GM19467 (cell line): ENCODE measurements at regions not wholly inside any gene's neighbourhood (a gene's known extent, or its start where the extent isn't known, plus 50 kb on each side); places are given as distances from the start of the nearest gene placed in this dataset.
"Not testable (repeated sequence)": the region's sequence is repeated elsewhere in the genome, so short reads cannot be mapped to it uniquely, and the experiment has no call there.

Experiments used
- ATAC-seq: cut with Tn5 transposase; IDR thresholded peaks from one replicate; pipeline ENCODE4 v1.9.1; 2021; ENCODE audit warnings: mild to moderate bottlenecking, moderate library complexity; ENCODE audit not compliant: unreplicated experiment

DNA sequence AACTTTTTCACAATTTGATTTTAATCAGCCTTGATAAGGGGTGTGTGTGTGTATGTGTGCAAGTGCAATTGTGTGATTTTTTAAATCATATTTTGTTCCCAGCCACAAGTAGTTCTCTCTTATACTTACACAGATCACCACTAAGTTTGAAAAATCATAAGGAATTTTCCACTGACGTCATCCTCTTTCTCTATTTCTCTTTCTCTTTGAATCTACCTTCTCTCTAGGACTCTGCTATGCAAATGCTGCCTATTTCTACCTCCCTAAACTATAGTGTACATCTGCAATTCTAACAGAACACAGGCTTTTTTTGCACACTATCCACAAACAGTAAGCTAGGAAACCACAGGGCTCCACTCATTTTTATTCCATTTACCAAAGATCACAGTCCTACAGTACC is 254.6 kb upstream of the CYLC2 start:
- ATAC-seq = no peak

DNA sequence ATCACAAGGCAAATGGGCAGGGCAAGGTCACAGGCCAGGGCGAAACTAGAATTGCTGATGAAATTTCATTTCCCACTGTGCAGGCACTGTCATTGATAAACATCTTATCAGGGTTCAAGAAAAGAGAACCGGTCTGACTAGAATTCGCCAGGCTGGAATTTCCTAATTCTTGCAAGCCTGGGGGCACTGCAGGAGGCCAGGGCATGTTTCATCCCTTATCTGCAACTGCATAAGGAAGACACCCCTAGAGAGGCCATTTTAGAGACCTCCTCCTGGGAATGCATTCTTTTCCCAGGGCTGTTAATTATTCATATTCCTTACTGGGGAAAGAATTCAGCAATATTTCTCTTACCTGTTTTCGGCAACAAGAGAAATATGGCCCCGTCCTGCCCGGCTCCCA is 266.2 kb upstream of the CYLC2 start:
- no peak for ATAC-seq

GRCh38 chr9:102714184-102714583 is 280.9 kb upstream of the CYLC2 start:
- no peak for ATAC-seq

DNA sequence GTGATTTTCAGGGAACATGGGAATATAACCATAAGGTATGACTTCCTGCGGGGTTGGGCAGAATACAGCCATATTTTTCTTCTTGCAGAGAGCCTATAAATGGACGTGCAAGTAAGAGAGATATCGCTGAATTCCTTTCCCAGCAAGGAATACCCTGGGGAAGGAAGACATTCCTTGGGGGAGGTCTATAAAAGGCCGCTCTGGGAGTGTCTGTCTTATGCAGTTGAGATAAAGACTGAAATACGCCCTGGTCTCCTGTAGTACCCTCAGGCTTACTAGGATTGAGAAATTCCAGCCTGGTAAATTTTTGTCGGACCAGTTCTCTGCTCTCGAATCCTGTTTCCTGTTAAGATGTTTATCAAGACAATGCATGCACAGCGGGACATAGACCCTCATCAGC is 282.2 kb upstream of the CYLC2 start:
- not testable (repeated sequence) for ATAC-seq

GRCh38 chr9:102700936-102701335 is 294.2 kb upstream of the CYLC2 start:
- no peak for ATAC-seq

DNA sequence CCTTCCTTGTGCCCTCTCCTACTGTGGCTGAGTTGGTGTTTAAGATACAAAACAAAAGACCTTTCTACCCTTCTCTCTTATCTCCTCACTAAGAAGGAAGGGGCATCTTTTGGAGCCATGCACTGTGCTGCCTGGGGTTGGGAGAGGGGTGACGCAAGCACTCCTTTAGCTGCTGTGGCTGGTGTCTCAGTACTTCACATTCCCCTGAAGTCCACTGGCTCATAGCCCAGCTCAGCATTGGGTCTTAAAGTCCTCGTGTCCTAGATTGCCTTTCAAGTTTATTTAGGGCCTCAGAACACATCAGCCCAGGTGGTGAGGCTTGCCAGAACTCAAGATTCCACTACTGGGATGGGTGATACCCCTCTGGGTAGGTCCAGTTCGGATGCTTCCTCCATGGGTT is 325.9 kb upstream of the CYLC2 start:
- no peak for ATAC-seq

DNA sequence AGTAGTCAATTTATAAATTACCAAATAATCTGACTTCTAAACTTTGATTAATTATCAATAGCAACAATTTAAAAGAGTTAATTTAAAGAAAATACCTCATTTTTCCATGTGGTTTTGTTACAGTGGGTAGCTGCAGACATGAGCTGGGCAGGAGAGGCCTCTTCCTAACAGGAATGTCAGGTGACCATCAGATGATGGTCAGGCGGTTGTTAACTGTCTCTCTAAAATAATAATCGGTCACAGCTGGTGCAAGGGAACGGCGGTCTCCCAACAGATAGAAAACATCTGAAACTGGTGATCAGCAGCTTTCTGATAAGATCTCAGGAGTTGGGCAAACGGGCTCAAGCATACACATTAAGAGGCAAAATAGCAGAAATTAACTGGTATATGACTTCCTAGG is 342.7 kb upstream of the CYLC2 start:
- no peak for ATAC-seq

DNA sequence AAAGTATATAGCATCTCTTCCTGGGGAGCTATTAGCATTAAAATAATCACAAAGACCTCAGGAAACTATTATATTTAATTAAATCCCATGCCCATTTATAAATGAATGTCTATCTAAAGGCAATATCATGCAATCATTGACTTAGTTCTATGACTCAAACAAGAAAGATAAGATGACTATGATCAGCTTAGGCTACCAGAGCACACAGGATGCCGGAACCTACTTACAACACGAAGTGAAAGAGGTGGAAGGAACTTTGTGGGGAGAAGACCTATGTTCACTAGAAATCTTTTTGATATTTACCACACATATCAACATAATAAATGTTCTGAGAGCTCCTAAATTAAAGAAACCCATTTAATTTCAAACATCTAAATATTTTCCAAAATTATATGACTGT is 344.2 kb upstream of the CYLC2 start:
- no peak for ATAC-seq

GRCh38 chr9:102642651-102643050 is 352.5 kb upstream of the CYLC2 start:
- no peak for ATAC-seq

DNA sequence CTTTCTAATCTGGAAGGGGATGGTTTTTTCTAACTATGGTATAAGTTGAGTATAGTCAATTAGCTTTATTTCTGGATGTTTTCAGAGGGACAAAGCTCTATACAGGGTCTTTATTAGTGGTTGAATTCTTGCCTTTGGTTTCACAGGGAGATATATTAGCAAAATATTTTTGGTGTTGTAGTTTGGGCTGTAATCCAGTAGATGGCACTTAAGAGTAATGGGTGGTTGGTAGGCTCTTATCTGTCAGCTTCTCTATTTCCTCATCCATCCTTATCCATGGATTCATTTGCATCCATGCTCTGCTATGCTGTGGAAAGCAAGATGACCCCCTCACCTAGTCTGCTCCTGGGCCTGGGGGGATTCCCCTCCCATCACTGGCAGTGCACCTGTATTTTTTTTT is 363.6 kb upstream of the CYLC2 start:
- ATAC-seq = no peak

- no peak for ATAC-seq
Measured at GRCh38 chr9:102609461-102609860, 385.7 kb upstream of the CYLC2 start.

- not testable (repeated sequence) for ATAC-seq
Measured at GRCh38 chr9:102603198-102604195, 391.6 kb upstream of the CYLC2 start.

- no peak for ATAC-seq
Measured at GRCh38 chr9:102594241-102594640, 400.9 kb upstream of the CYLC2 start.

DNA sequence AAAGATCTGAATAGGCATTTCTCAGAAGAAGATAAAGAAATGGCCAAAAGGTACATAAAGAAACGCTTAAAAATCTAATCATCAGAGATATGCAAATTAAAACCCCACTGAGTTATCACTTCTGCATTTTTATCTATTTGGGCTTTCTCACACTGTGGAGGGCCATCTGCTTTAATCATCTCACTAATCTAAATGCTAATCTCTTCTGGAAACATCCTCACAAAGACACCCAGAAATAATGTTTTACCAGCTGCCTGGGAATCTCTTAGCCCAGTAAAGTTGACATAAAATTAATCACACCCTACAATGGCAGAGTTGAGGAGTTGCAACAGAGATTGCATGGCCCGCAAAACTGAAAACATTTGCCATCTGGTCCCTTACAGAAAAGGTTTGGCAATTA is 407.9 kb upstream of the CYLC2 start:
- ATAC-seq = no peak

DNA sequence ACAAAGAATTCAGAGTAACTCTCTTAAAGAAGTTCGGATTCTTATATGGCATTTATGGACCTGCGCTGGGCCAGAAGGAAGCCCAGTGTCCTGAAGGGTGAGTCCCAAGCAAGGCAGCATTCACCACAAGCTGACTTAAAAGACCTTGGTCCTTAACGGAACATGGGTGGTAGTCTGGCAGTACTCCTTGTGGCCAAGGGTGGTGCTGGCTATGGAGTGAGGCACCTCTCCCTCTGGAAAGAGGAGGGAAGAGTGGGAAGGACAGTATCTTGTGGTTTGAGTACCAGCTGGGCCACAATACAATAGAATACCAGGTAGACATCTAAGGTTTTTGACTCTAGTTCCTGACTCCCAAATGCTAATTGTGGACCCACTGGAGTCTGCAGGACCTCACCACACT is 425.7 kb upstream of the CYLC2 start:
- no peak for ATAC-seq

DNA sequence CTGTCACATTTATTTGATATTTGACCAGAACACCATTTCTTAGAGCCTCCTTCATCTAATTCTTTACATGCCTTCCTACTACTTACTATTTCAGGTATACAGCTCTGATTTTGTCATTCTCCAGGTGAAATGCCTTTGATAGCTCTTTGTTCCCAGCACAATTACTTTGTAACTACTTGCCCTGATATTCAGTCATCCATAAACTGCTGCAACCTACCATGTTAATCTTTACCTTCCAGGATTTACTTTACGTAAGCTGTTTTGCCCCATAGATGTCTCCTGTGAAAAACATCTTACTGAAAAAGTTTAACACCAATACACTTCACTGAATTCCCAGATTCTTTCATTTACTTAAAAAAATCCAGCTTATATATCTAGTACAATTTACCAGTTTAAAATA is 443.8 kb upstream of the CYLC2 start:
- ATAC-seq = no peak

DNA sequence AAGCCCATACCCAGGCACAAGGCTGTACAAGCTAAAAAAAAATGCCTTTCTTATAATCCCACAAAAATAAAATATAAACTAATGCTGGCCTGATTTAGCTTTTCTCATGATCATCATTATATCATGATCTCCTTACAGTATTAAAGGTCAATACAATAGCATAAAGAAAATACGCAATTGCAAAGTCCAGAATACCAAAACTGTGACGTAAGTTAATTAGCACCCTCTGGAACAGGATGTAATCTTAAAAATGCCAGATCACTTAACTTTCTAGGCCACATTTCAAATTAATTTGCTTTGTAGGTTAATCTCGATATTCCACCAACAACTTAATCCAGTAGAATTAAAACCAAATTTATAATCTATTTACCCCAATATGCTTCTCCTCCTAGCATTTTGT is 444.2 kb upstream of the CYLC2 start:
- ATAC-seq = no peak

DNA sequence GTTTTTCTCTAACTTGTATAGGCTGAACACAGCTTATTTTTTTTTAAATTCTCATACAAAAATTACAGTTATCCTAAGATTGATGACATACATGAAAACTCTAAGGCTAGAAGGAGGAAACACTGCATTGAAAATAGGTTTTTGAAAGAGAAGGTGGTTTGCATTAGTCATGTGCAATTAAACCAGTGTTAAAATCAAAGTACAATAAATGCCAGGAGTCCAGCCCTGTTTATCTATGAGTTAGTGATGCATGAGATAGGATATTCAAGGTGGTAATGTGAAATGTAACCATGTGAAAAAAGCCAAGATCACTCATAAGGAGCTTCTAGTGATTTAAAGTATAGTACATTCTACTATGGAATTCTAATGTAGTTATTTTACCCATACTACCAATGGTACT is 444.9 kb upstream of the CYLC2 start:
- ATAC-seq = no peak

- no peak for ATAC-seq
Measured at GRCh38 chr9:102534031-102534430, 461.1 kb upstream of the CYLC2 start.

DNA sequence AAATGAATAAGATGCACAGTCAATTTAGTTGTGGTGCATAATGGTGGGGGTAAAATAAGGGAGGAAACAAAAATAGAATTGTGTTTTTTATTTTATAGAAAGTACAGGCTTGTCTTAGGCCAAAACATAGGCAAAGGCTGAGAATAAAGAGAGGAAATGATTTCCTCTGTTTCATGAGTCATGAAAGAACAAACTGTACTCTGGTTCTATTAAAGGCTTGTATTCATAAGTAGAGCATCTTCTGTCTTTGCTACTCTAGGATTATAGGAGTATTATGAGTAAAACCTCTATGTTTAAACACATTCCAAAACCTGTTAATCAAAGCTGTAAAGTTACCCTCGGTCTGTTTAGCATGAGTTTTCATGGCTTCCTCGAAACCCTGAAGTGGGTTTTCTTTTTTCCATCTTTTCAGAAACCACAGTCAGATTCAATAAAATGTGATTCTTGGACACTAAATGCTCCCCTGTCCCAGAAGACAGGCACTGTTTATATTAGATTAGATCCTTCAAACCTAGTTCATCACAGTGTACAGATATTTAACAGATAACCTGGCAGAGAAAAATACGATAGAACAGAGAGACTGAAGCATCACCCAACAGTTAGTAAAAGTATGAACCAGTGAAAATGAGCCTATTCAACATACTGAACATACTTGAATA is 473.9 kb upstream of the CYLC2 start:
- ATAC-seq = no peak

GRCh38 chr9:102519423-102519822 is 475.7 kb upstream of the CYLC2 start:
- no peak for ATAC-seq

DNA sequence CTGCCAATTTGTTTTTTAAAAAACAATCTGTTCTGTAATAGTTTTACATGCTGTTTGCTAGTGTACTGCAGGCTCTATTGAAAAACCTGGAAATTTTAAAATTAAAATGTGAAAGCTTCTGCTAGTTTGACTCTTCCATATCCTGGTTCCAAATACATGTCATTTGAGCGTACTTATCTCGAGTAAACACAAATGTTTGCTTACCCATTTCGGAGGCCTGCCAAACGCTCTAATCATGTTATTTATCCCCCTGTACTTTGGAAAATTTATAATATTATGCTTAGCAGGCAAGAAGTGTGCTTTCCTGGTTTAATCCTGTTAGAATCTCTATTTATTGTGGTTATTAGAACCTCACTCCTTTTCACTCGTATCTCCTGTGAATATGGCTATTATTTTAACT is 476.8 kb upstream of the CYLC2 start:
- ATAC-seq = no peak
